ENCODE measurements at regions not wholly inside any gene's neighbourhood (a gene's known extent, or its start where the extent isn't known, plus 50 kb on each side); places are given as distances from the start of the nearest gene placed in this dataset.

DNA sequence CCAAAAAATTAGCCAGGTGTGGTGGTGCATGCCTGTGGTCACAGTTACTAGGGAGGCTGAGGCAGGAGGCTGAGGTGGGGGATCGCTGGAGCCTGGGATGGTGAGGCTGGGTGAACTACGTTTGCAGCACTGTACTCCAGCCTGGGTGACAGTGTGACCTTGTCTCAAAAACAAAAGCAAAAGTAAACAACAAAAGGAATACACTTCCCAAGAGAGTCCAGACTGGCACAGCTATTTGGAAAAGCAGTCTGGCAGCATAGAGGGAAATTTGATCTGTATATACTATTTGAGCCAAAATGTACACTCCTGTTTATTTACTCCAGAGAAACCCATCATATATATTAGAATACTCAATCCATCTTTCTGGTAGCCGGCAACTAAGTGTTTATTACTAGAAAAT is 107.0 kb upstream of the HMCN1 start:
- H3K9me3 ChIP-seq (ENCODE audit: low read depth, low read length) = no peaks in the 10 kb centered on the region
- H3K4me3 ChIP-seq (ENCODE audit: low read length) = no peak overlapping the region
- H3K27me3 ChIP-seq (ENCODE audit: insufficient read depth, low read length) = no peaks in the 10 kb centered on the region
- H3K4me1 ChIP-seq (ENCODE audit: insufficient read depth, low read length) = peaks cover 1% of the 10 kb centered on the region

GRCh38 chr1:185626344-185626743 is 107.8 kb upstream of the HMCN1 start:
- Histone ChIP-seq H3K27me3 (ENCODE audit: insufficient read depth, low read length) (no peaks in the 10 kb centered on the region), H3K4me1 (ENCODE audit: insufficient read depth, low read length) (no peaks in the 10 kb centered on the region), H3K4me3 (ENCODE audit: low read length) (no peak overlapping the region), H3K9me3 (ENCODE audit: low read depth, low read length) (no peaks in the 10 kb centered on the region)

GRCh38 chr1:185610954-185611353 is 123.2 kb upstream of the HMCN1 start:
- no peaks in the 10 kb centered on the region for H3K4me1 ChIP-seq (ENCODE audit: insufficient read depth, low read length)
- no peaks in the 10 kb centered on the region for H3K27me3 ChIP-seq (ENCODE audit: insufficient read depth, low read length)

GRCh38 chr1:185608177-185608576 is 126.0 kb upstream of the HMCN1 start:
- Histone ChIP-seq H3K9me3 (ENCODE audit: low read depth, low read length) (no peaks in the 10 kb centered on the region), H3K4me1 (ENCODE audit: insufficient read depth, low read length) (peaks cover 9% of the 10 kb centered on the region), H3K27me3 (ENCODE audit: insufficient read depth, low read length) (no peaks in the 10 kb centered on the region), H3K4me3 (ENCODE audit: low read length) (no peak overlapping the region)

More at GRCh38 chr1:185610954-185611353, 123.2 kb upstream of the HMCN1 start:
- H3K4me3 ChIP-seq (ENCODE audit: low read length) = no peak overlapping the region
- H3K9me3 ChIP-seq (ENCODE audit: low read depth, low read length) = no peaks in the 10 kb centered on the region

DNA sequence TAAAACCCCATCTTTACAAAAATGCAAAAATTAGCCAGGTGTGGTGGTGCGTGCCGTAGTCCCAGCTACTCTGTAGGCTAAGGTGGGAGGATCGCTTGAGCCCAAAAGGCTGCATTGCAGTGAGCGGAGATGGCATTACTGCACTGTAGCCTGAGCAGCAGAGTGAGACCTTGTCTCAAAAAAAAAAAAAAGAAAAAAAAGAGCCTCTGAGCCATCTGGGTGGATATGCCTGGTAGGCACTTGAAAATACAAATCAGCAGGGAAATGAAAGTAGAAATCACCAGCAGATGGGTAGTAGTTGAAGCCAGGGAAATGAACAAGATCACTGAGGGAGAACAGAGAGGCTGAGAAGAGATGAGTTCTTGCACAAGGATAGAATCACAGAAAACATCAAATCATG is 131.0 kb upstream of the HMCN1 start:
- no peaks in the 10 kb centered on the region for H3K9me3 ChIP-seq (ENCODE audit: low read depth, low read length)
- H3K4me3 ChIP-seq (ENCODE audit: low read length) = no peak overlapping the region
- peaks cover 18% of the 10 kb centered on the region for H3K4me1 ChIP-seq (ENCODE audit: insufficient read depth, low read length)
- H3K27me3 ChIP-seq (ENCODE audit: insufficient read depth, low read length) = no peaks in the 10 kb centered on the region

DNA sequence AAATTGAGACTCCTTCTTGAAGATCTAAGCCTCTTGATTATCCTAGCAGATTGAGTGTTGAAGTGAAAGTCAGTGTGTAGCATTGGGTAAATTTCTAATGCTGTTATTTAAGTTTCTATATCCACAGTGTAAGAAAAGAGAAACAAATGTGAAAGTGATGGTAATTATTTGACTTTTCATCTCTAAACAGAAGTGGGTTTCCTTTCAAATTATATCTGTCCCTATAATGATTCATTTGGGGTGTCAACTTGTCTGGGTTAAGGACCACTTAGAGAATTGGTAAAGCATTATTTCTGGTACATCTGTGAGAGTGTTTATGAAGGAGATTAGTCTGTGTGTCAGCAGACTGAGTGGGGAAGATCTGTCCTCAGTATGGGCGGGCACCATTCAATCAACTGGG is 133.0 kb upstream of the HMCN1 start:
- H3K9me3 ChIP-seq (ENCODE audit: low read depth, low read length) = no peaks in the 10 kb centered on the region
- H3K27me3 ChIP-seq (ENCODE audit: insufficient read depth, low read length) = no peaks in the 10 kb centered on the region
- H3K4me1 ChIP-seq (ENCODE audit: insufficient read depth, low read length) = peaks cover 18% of the 10 kb centered on the region
- no peak overlapping the region for H3K4me3 ChIP-seq (ENCODE audit: low read length)

DNA sequence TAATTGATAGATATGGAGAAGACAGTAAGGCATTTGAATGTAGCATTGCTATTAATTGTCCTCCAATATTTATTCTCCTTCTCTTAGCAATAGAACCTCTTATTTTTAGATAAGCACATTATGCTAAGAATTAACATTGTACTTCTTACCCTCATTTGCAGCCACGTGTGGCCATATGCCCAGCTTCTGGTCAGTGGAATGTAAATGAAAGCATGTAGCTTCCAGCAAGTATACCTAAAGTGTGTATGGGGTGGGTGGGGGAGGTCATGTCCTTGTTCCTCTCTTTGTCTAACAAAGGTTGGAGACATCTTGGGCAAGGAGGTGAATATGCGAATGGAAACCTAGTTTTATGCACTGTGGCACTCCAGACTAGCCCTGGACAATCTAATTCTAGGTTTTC is 133.6 kb upstream of the HMCN1 start:
- H3K27me3 ChIP-seq (ENCODE audit: insufficient read depth, low read length) = no peaks in the 10 kb centered on the region
- peaks cover 24% of the 10 kb centered on the region for H3K4me1 ChIP-seq (ENCODE audit: insufficient read depth, low read length)
- no peaks in the 10 kb centered on the region for H3K9me3 ChIP-seq (ENCODE audit: low read depth, low read length)
- no peak overlapping the region for H3K4me3 ChIP-seq (ENCODE audit: low read length)

DNA sequence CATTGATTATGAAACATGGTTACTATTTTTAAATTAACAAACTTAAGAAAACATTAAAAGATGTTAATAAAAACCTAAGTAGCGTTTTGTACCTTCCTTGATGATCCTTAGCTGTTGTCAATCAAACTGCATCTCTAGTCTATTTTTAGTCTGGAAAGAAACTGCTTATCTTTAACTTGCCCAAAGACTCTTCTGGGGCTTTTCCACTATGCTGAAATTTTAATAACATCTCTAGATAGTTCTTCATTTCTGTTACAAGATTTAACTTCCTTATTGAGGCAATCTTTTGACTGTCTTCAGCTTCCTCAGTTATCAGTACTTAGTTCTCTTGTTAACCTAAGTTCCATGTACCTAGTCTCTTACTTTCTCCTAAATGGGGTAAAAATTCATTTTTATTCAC is 135.9 kb upstream of the HMCN1 start:
- peaks cover 21% of the 10 kb centered on the region for H3K4me1 ChIP-seq (ENCODE audit: insufficient read depth, low read length)

GRCh38 chr1:185595835-185596667 is 138.1 kb upstream of the HMCN1 start:
- Histone ChIP-seq H3K9me3 (ENCODE audit: low read depth, low read length) (no peaks in the 10 kb centered on the region), H3K4me1 (ENCODE audit: insufficient read depth, low read length) (peaks cover 14% of the 10 kb centered on the region), H3K4me3 (ENCODE audit: low read length) (no peak overlapping the region), H3K27me3 (ENCODE audit: insufficient read depth, low read length) (no peaks in the 10 kb centered on the region)

More for the DNA sequence above, 135.9 kb upstream of the HMCN1 start:
- no peaks in the 10 kb centered on the region for H3K27me3 ChIP-seq (ENCODE audit: insufficient read depth, low read length)
- no peak overlapping the region for H3K4me3 ChIP-seq (ENCODE audit: low read length)
- no peaks in the 10 kb centered on the region for H3K9me3 ChIP-seq (ENCODE audit: low read depth, low read length)

DNA sequence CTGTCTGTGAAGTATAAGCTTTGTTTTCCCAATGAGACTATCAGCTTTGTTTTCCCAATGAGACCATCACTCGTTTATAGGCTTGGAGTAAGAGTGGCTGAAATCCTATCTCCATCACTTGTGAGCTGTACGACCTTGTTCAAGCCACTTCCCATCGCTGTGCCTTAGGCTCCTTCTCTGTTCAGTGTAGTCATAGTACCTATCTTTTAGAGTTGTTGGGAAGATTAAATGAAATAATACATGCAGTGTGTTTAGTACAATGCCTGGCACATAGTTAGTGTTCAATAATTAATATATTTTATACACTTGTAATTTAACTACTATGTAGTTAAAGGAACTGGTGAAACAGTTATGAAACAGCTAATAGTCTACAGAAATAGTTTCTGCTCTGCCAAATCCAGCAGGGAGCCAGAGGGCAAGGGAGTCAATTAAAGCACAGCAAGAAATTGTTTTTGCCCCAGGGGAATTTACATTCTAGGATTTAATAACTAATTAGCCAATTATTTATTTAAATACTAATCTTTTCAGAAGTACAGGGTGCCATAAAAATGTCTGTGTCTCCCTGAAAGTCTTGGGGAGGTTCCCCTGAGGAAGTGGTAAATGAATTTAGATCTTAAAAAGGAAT is 139.3 kb upstream of the HMCN1 start:
- Histone ChIP-seq H3K9me3 (ENCODE audit: low read depth, low read length) (no peaks in the 10 kb centered on the region), H3K4me1 (ENCODE audit: insufficient read depth, low read length) (peaks cover 14% of the 10 kb centered on the region), H3K4me3 (ENCODE audit: low read length) (no peak overlapping the region), H3K27me3 (ENCODE audit: insufficient read depth, low read length) (no peaks in the 10 kb centered on the region)

DNA sequence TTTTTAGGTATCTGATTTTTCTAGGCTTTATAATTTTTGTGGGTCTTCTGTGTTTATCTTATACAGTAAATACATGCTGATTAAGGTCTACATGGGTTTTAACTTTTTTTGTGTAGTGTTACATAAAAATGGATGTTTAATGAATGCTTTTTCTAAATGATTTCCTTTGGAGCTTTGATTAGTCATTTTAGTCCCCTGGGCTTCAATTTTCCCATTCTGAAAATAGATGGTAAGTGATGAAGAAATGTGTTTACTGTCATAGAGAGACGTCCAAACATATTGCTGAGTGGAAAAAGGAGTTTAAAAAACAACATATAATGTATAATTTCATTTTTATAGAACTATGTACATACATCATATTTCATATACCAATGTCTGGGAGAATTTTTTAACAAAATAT is 140.9 kb upstream of the HMCN1 start:
- H3K9me3 ChIP-seq (ENCODE audit: low read depth, low read length) = no peaks in the 10 kb centered on the region
- H3K27me3 ChIP-seq (ENCODE audit: insufficient read depth, low read length) = no peaks in the 10 kb centered on the region
- H3K4me1 ChIP-seq (ENCODE audit: insufficient read depth, low read length) = peaks cover 10% of the 10 kb centered on the region
- H3K4me3 ChIP-seq (ENCODE audit: low read length) = no peak overlapping the region

- H3K4me3 ChIP-seq (ENCODE audit: low read length) = no peak overlapping the region
- peaks cover 3% of the 10 kb centered on the region for H3K9me3 ChIP-seq (ENCODE audit: low read depth, low read length)
- H3K4me1 ChIP-seq (ENCODE audit: insufficient read depth, low read length) = no peaks in the 10 kb centered on the region
- no peaks in the 10 kb centered on the region for H3K27me3 ChIP-seq (ENCODE audit: insufficient read depth, low read length)
Observed at GRCh38 chr1:185585770-185586169, 148.4 kb upstream of the HMCN1 start.

- peaks cover 29% of the 10 kb centered on the region for H3K9me3 ChIP-seq (ENCODE audit: low read depth, low read length)
Observed at GRCh38 chr1:185581961-185582725, 152.0 kb upstream of the HMCN1 start.

DNA sequence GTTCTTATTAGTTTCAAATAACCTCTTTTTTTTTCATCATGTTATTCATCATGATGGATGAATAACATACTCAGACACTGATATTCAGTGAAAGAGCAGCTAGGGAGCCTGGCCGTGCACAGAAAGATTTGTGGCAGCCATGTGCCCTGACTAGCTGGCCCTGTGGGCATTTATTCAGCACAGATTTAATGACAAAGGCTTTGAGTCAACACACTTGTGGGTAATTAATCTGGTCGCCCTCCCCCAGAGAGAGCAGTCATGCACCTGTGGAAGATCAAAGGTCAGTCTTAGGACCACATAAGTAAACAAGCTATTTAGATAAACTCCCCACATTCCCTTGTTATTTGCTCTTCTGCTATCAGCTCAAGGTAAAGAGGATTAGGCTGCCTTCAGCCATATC is 153.2 kb upstream of the HMCN1 start:
- Histone ChIP-seq H3K4me3 (ENCODE audit: low read length) (no peak overlapping the region), H3K9me3 (ENCODE audit: low read depth, low read length) (peaks cover 29% of the 10 kb centered on the region), H3K4me1 (ENCODE audit: insufficient read depth, low read length) (no peaks in the 10 kb centered on the region), H3K27me3 (ENCODE audit: insufficient read depth, low read length) (no peaks in the 10 kb centered on the region)

More at GRCh38 chr1:185581961-185582725, 152.0 kb upstream of the HMCN1 start:
- Histone ChIP-seq H3K4me3 (ENCODE audit: low read length) (no peak overlapping the region), H3K4me1 (ENCODE audit: insufficient read depth, low read length) (no peaks in the 10 kb centered on the region), H3K27me3 (ENCODE audit: insufficient read depth, low read length) (no peaks in the 10 kb centered on the region)

DNA sequence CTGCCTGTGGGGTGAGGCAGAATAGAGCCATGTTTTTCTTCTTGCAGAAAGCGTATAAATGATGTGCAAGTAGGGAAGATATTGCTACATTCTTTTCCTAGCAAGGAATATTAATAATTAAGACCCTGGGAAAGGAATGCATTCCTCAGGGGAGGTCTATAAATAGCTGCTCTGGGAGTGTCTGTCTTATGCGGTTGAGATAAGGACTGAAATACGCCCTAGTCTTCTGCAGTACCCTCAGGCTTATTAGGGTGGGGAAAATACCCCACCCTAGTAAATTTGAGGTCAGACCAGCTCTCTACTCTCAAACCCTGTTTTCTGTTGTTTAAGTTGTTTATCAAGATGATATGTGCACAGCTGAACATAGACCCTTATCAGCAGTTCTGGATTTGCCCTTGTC is 155.9 kb upstream of the HMCN1 start:
- H3K4me1 ChIP-seq (ENCODE audit: insufficient read depth, low read length) = peaks cover 14% of the 10 kb centered on the region
- H3K27me3 ChIP-seq (ENCODE audit: insufficient read depth, low read length) = no peaks in the 10 kb centered on the region
- H3K4me3 ChIP-seq (ENCODE audit: low read length) = no peak overlapping the region
- peaks cover 29% of the 10 kb centered on the region for H3K9me3 ChIP-seq (ENCODE audit: low read depth, low read length)

All from mononuclear cell (primary cell).